Thyroid gland (tissue), 4 donors: ENCODE measurements at regions not wholly inside any gene's neighbourhood (a gene's known extent, or its start where the extent isn't known, plus 50 kb on each side); places are given as distances from the start of the nearest gene placed in this dataset.

Experiments
- DNase-seq, 2 donors: peaks; one replicate each; pipeline ENCODE4 v3.0.0-alpha.2; 2019
- H3K27ac ChIP-seq, 3 donors: fragments of 200-600 bp; sonication (generic); 1 replicate in 2 of 3; 2 replicates in 1 of 3; pipeline ENCODE4 v1.5.1; 2016 to 2019; ENCODE audit warnings: mild to moderate bottlenecking in 1 of 3, moderate library complexity in 1 of 3
- H3K27me3 ChIP-seq: fragments of 200-600 bp; sonication (generic); one replicate; pipeline ENCODE4 v1.5.1; 2019
- H3K36me3 ChIP-seq, 2 donors: fragments of 200-600 bp; sonication (generic); one replicate each; pipeline ENCODE4 v1.5.1; 2016 to 2019
- H3K4me1 ChIP-seq, 2 donors: fragments of 200-600 bp; sonication (generic); one replicate each; pipeline ENCODE4 v1.5.1; 2017 to 2019
- H3K4me3 ChIP-seq, 3 donors: fragments of 200-600 bp; sonication (generic); replicated peaks in 1 of 3; 1 replicate in 2 of 3; 2 replicates in 1 of 3; pipeline ENCODE4 v1.5.1; 2016; ENCODE audit warnings: mild to moderate bottlenecking in 1 of 3
- H3K9me3 ChIP-seq: fragments of 200-600 bp; sonication (generic); one replicate; pipeline ENCODE4 v1.5.1; 2017
- POLR2A ChIP-seq, 2 donors: fragments of 450-650 bp; IDR thresholded peaks; one replicate each; pipeline ENCODE4 v1.6.1; 2017; ENCODE audit warnings: antibody characterized with exemption in 2 of 2, mild to moderate bottlenecking in 2 of 2, moderate library complexity in 1 of 2
- WGBS, 2 donors: methylation state at CpG; one replicate each; pipeline ENCODE4 v1.1.5; 2017; 5-methylcytosine and 5-hydroxymethylcytosine counted together
- intact Hi-C: fragments of 100-400 bp; cut with DNase I; formaldehyde crosslinking; loops from one replicate; pipeline ENCODE4 v1.15.1; 2023
- TF ChIP-seq, protein P1 (sequence below), 6 experiments: fragments of 200-600 bp in 3 of 6; fragments of 450-650 bp in 3 of 6; sonication (generic) in 3 of 6; IDR thresholded peaks; one replicate each; pipeline ENCODE4 v1.5.1; 2016 to 2019; ENCODE audit warnings: antibody characterized with exemption in 6 of 6, mild to moderate bottlenecking in 2 of 6, inconsistent platforms in 1 of 6, moderate library complexity in 1 of 6

- WGBS, 2 donors, result 91 to 98% methylated on average over 1 of the region's 1 CpG
- DNase-seq, result no peak
- no peaks in the 10 kb centered on the region for H3K27me3 ChIP-seq
These were observed 242.4 kb downstream of the KLF12 start for GRCh38 chr13:73891805-73892204.

DNA sequence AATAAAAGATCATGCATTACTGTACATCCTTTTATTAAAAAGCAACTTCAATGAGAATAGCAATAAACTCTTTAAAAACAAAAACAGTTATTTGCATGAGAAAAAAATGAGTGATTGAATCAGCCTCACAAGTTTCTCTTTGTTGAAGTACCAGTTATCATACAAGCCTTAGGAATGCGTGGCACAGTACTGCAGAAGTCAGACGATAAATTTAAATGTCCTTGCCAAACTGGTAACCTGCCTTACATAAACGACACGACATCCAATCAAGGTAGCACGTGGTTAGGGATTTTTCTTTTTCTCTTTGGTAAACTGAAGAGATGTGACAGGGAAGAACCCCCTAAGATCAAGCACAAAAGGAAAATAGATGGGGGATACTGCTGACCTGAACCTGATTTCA, 251.0 kb downstream of the KLF12 start:
- WGBS, 2 donors, result 68 to 79% methylated on average over 5 of the region's 5 CpGs
- no peaks in the 10 kb centered on the region for H3K36me3 ChIP-seq

More at GRCh38 chr13:73891805-73892204, 242.4 kb downstream of the KLF12 start:
- no peak for TF ChIP-seq POLR2A (IDR thresholded peaks at IDR 0.05)
- TF ChIP-seq, protein P1, sequence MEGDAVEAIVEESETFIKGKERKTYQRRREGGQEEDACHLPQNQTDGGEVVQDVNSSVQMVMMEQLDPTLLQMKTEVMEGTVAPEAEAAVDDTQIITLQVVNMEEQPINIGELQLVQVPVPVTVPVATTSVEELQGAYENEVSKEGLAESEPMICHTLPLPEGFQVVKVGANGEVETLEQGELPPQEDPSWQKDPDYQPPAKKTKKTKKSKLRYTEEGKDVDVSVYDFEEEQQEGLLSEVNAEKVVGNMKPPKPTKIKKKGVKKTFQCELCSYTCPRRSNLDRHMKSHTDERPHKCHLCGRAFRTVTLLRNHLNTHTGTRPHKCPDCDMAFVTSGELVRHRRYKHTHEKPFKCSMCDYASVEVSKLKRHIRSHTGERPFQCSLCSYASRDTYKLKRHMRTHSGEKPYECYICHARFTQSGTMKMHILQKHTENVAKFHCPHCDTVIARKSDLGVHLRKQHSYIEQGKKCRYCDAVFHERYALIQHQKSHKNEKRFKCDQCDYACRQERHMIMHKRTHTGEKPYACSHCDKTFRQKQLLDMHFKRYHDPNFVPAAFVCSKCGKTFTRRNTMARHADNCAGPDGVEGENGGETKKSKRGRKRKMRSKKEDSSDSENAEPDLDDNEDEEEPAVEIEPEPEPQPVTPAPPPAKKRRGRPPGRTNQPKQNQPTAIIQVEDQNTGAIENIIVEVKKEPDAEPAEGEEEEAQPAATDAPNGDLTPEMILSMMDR (IDR thresholded peaks at IDR 0.05), result no peak
- no peaks in the 10 kb centered on the region for H3K4me1 ChIP-seq
- H3K4me3 ChIP-seq, result no peak overlapping the region
- H3K9me3 ChIP-seq, result no peaks in the 10 kb centered on the region
- no peak overlapping the region for H3K27ac ChIP-seq
- no peaks in the 10 kb centered on the region for H3K36me3 ChIP-seq
- intact Hi-C loops, result no loop called here

DNA sequence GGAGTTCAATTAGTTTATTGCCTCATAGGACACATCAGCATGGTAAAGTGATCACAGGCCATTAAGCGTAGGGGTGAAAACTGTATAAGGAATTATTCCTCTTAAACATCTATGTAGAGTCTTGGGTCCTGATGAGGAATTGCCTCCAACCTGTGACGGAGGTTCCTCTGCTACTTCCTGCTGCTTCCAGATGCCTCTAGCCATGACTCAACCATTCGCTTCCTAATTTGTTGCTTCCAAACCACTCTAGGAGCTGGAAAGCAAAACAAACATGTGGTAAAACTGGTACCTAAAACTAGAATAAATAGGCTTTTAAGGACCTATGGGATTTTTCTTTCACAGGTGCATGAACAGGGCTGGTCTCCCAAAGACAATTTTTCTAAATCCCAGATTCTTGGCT, 253.8 kb downstream of the KLF12 start:
- WGBS, 2 donors, result 94 to 95% methylated on average over 3 of the region's 3 CpGs
- Histone ChIP-seq H3K36me3 (no peaks in the 10 kb centered on the region), H3K4me1 (no peaks in the 10 kb centered on the region), H3K27me3 (no peaks in the 10 kb centered on the region), H3K4me3 (no peak overlapping the region), H3K9me3 (no peaks in the 10 kb centered on the region), H3K27ac (no peak overlapping the region)
- TF ChIP-seq, protein P1 (IDR thresholded peaks at IDR 0.05), result no peak
- TF ChIP-seq POLR2A (IDR thresholded peaks at IDR 0.05), result no peak
- no peak for DNase-seq
- intact Hi-C loops, result no loop called here

More for the DNA sequence above, 251.0 kb downstream of the KLF12 start:
- Histone ChIP-seq H3K4me3 (no peak overlapping the region), H3K27me3 (no peaks in the 10 kb centered on the region), H3K9me3 (no peaks in the 10 kb centered on the region), H3K27ac (no peak overlapping the region), H3K4me1 (no peaks in the 10 kb centered on the region)
- intact Hi-C loops, result no loop called here
- TF ChIP-seq POLR2A (IDR thresholded peaks at IDR 0.05), result no peak
- TF ChIP-seq, protein P1 (IDR thresholded peaks at IDR 0.05), result no peak
- no peak for DNase-seq

DNA sequence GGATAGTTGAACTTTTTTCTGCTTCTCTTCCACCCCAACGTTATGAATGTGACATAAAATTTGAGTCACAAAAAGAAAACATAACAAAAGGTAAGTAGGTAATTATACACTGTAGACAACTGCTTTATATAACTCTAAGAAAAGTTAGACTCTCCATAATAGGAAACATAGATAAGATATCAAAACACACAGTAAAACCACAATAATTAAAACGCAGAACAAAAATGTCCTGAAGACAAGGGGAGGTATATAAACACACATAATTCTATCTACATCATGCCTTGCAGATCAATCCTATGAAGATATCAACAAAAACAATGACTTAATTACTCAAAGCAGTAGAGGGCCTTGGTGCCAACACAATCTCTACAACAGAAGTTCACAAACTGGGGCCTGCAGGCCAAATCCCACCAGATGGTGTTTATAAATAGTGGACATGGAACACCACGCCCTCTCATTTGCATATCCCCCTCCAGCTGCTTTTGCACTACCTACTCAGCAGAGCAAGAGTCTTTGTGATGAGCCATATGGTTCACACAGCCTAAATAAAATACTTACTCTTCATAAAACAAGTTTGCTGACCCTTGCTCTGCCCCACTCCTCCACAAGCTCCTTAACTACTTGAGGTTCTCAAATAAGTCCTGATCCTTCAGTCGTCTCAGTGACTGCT, 254.7 kb downstream of the KLF12 start:
- Histone ChIP-seq H3K4me1 (no peaks in the 10 kb centered on the region), H3K27me3 (no peaks in the 10 kb centered on the region), H3K9me3 (no peaks in the 10 kb centered on the region), H3K4me3 (no peak overlapping the region), H3K36me3 (no peaks in the 10 kb centered on the region), H3K27ac (no peak overlapping the region)
- TF ChIP-seq, protein P1 (IDR thresholded peaks at IDR 0.05), result no peak
- no peak for TF ChIP-seq POLR2A (IDR thresholded peaks at IDR 0.05)
- 63 to 70% methylated on average over 4 of the region's 4 CpGs for WGBS, 2 donors
- intact Hi-C loops, result no loop called here
- no peak for DNase-seq

GRCh38 chr13:73877399-73877798, 256.8 kb downstream of the KLF12 start:
- intact Hi-C loops, result no loop called here

More at GRCh38 chr13:73877399-73877798, 256.8 kb downstream of the KLF12 start:
- no peaks in the 10 kb centered on the region for H3K9me3 ChIP-seq
- no peaks in the 10 kb centered on the region for H3K4me1 ChIP-seq
- H3K27me3 ChIP-seq, result no peaks in the 10 kb centered on the region
- no peak overlapping the region for H3K27ac ChIP-seq
- DNase-seq, result no peak
- H3K36me3 ChIP-seq, result no peaks in the 10 kb centered on the region
- TF ChIP-seq, protein P1 (IDR thresholded peaks at IDR 0.05), result no peak
- TF ChIP-seq POLR2A (IDR thresholded peaks at IDR 0.05), result no peak
- H3K4me3 ChIP-seq, result no peak overlapping the region
